ENCODE measurements at regions not wholly inside any gene's neighbourhood (a gene's known extent, or its start where the extent isn't known, plus 50 kb on each side); places are given as distances from the start of the nearest gene placed in this dataset.

- FAIRE-seq, result no peak
Observed at GRCh38 chr9:13896047-13896446, 417.9 kb downstream of the NFIB start.

- FAIRE-seq, result no peak
Observed at GRCh38 chr9:13885258-13885657, 428.7 kb downstream of the NFIB start.

GRCh38 chr9:13879981-13880380 is 434.0 kb downstream of the NFIB start:
- FAIRE-seq, result no peak

- FAIRE-seq, result no peak
Observed at GRCh38 chr9:13879011-13879410, 434.9 kb downstream of the NFIB start.

- FAIRE-seq, result no peak
Observed at GRCh38 chr9:13878241-13878711, 435.7 kb downstream of the NFIB start.

GRCh38 chr9:13876741-13877140 is 437.2 kb downstream of the NFIB start:
- FAIRE-seq, result no peak

- no peak for FAIRE-seq
Observed at GRCh38 chr9:13873203-13873602, 440.7 kb downstream of the NFIB start.

- no peak for FAIRE-seq
Observed at GRCh38 chr9:13868336-13868735, 445.6 kb downstream of the NFIB start.

- FAIRE-seq, result no peak
Observed at GRCh38 chr9:13865869-13866268, 448.1 kb downstream of the NFIB start.

- FAIRE-seq, result no peak
Observed at GRCh38 chr9:13863112-13863511, 450.8 kb downstream of the NFIB start.

GRCh38 chr9:13862654-13863053 is 451.3 kb downstream of the NFIB start:
- no peak for FAIRE-seq

GRCh38 chr9:13860946-13861640 is 452.8 kb downstream of the NFIB start:
- no peak for FAIRE-seq

- FAIRE-seq, result no peak
Observed at GRCh38 chr9:13860019-13860418, 453.9 kb downstream of the NFIB start.

GRCh38 chr9:13857521-13857920 is 456.4 kb downstream of the NFIB start:
- FAIRE-seq, result no peak

GRCh38 chr9:13847270-13847669 is 466.7 kb downstream of the NFIB start:
- no peak for FAIRE-seq

- FAIRE-seq, result no peak
Observed at GRCh38 chr9:13845460-13845859, 468.5 kb downstream of the NFIB start.

- FAIRE-seq, result no peak
Observed at GRCh38 chr9:13841746-13842462, 472.0 kb downstream of the NFIB start.

- FAIRE-seq, result no peak
Observed at GRCh38 chr9:13832446-13832845, 481.5 kb downstream of the NFIB start.

- FAIRE-seq, result no peak
Observed at GRCh38 chr9:13823026-13823425, 490.9 kb downstream of the NFIB start.

GRCh38 chr9:13817754-13818278 is 496.1 kb downstream of the NFIB start:
- no peak for FAIRE-seq

GRCh38 chr9:13816837-13817236 is 497.1 kb downstream of the NFIB start:
- no peak for FAIRE-seq

- FAIRE-seq, result no peak
Observed at GRCh38 chr9:13814647-13815400, 499.1 kb downstream of the NFIB start.

GRCh38 chr9:13811876-13812275 is 502.1 kb downstream of the NFIB start:
- no peak for FAIRE-seq

GRCh38 chr9:13810510-13810909 is 503.4 kb downstream of the NFIB start:
- no peak for FAIRE-seq

Data from A204.1 (cell line).